ENCODE measurements at regions not wholly inside any gene's neighbourhood (a gene's known extent, or its start where the extent isn't known, plus 50 kb on each side); places are given as distances from the start of the nearest gene placed in this dataset.
"Not testable (repeated sequence)": the region's sequence is repeated elsewhere in the genome, so short reads cannot be mapped to it uniquely, and the experiment has no call there.

DNA sequence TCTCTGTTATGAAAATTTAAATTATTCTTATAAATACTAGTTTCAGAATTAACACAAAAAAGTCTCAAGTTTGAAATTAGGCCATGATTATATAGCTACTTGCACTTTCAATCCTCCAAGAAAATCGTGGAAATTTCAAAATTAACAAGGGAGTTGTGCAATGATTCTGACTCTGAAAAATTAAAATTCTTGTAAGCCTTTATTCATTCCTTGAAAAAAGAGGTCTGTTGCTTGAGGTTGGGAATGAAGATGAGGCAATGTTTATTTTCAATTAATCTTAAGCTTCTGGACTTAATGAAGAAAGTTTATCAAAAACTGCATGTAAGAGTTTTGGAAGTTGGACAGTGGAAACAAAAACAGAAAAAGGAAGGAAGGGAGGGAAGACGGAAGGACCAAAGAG lies 128.2 kb upstream of the FIBIN start:
- no peaks in the 10 kb centered on the region for H3K27me3 ChIP-seq
- no peak overlapping the region for H3K9ac ChIP-seq
- H3K4me3 ChIP-seq = no peak overlapping the region
- H3K9me3 ChIP-seq (replicated peaks in 1 of 11) = peaks cover 0 to 9% (median 0%) of the 10 kb centered on the region in 11 experiments; a peak in 3 of 22 replicates
- no peaks in the 10 kb centered on the region for H3K36me3 ChIP-seq
- TF ChIP-seq Cebpa-rat (IDR thresholded peaks at IDR 0.05) = no peak
- H3K27ac ChIP-seq = no peak overlapping the region
- H4K20me1 ChIP-seq = no peaks in the 10 kb centered on the region
- H3K4me2 ChIP-seq = no peak overlapping the region
- H3K4me1 ChIP-seq = no peaks in the 10 kb centered on the region

DNA sequence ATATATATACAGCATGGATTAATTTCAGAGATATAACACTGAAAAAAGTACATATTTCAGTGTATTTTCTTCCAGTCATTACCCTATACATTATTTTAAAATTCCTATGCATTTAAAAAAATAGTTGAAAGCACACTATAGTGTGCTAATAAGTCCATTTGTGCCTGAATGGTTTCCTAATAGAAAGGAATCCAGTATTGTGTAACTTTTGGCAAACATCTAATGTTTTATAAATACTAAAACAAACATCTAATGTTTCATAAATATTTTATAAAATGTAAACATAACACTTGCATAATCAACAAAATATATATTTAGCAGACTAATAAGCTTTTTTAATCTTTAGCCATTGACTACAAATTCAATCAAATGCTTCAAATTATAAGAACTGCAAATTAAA lies 126.6 kb upstream of the FIBIN start:
- no peak overlapping the region for H3K4me2 ChIP-seq
- H3K27me3 ChIP-seq = no peaks in the 10 kb centered on the region
- no peaks in the 10 kb centered on the region for H4K20me1 ChIP-seq
- no peak overlapping the region for H3K9ac ChIP-seq
- H3K36me3 ChIP-seq = no peaks in the 10 kb centered on the region
- H3K4me1 ChIP-seq = no peaks in the 10 kb centered on the region
- H3K9me3 ChIP-seq (replicated peaks in 1 of 11) = peaks cover 0 to 9% (median 0%) of the 10 kb centered on the region in 11 experiments; a peak in 3 of 22 replicates
- no peak overlapping the region for H3K27ac ChIP-seq
- no peak overlapping the region for H3K4me3 ChIP-seq
- TF ChIP-seq Cebpa-rat (IDR thresholded peaks at IDR 0.05) = no peak

DNA sequence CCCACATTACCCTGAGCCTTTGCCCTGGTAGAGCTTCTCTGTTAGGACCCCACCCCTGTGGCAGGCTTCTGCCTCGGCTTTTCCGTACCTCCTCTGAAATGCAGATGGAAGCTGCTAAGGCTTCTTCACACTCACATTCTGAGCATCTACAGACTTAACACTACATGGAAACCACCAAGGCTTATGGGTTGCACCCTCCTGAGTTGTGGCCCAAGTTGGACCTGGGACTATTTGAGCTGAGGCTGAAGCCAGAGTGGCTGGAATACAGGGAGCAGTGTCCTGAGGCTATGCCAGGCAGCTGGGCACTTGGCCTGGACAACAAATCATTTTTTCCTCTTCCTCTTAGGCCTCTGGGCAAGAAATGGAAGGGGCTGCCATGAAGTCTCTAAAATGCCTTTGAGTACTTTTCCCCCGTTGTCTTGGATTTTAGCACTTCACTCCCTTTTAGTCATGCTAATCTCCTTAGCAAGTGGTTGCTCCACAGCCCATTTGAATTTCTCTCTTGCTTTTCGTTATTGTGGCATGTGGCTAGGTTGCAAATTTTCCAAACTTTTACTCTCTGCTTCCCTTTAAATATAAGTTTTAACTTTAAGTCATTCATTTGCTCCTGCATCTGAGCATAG lies 114.8 kb upstream of the FIBIN start:
- no peak overlapping the region for H3K9ac ChIP-seq

DNA sequence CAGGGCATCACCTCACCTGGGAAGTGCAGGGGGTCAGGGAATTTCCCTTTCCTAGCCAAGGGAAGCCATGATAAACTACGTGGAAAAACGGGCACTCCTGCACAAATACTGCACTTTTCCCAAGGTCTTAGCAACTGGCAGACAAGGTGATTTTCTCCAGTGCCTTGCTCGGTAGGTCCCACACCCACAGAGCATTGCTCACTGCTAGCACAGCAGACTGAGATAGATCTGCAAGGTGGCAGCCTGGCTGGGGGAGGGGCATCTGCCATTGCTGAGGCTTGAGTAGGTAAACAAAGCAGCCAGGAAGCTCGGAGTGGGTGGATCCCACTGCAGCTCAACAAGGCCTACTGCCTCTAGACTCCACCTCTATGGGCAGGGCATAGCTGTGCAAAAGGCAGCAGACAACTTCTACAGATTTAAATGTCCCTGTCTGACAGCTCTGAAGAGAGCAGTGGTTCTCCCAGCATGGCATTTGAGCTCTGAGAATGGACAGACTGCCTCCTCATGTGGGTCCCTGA lies 111.5 kb upstream of the FIBIN start:
- not testable (repeated sequence) for H4K20me1 ChIP-seq, H3K4me3 ChIP-seq, H3K9ac ChIP-seq, H3K4me1 ChIP-seq, H3K36me3 ChIP-seq, H3K27ac ChIP-seq, H3K4me2 ChIP-seq, H3K27me3 ChIP-seq
- H3K9me3 ChIP-seq (replicated peaks in 1 of 11) = peaks cover 0 to 19% (median 3%) of the 10 kb centered on the region in 11 experiments; a peak in 6 of 22 replicates

More for the DNA sequence above, 114.8 kb upstream of the FIBIN start:
- Histone ChIP-seq H3K4me3 (no peak overlapping the region), H4K20me1 (no peaks in the 10 kb centered on the region), H3K27me3 (no peaks in the 10 kb centered on the region), H3K27ac (no peak overlapping the region), H3K9me3 (replicated peaks in 1 of 11) (peaks cover 0 to 19% (median 3%) of the 10 kb centered on the region in 11 experiments; a peak in 6 of 22 replicates), H3K4me2 (no peak overlapping the region), H3K4me1 (no peaks in the 10 kb centered on the region), H3K36me3 (no peaks in the 10 kb centered on the region)
- TF ChIP-seq Cebpa-rat (IDR thresholded peaks at IDR 0.05) = no peak

DNA sequence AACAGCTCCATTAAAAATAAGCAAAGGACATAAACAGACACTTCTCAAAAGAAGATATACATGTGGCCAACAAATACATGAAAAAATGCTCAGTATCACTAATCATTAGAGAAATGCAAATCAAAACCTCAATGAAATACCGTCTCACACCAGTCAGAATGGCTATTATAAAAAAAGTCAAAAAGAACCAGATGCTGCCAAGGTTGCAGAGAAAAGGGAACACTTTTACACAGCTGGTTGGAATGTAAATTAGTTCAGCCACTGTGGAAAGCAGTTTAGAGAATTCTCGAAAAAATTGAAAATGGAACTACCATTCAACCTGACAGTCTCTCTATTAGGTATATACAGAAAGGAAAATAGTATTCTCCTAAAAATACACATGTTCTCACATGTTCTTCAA lies 102.4 kb upstream of the FIBIN start:
- no peak for TF ChIP-seq Cebpa-rat (IDR thresholded peaks at IDR 0.05)
- H3K4me2 ChIP-seq = no peak overlapping the region
- no peak overlapping the region for H3K9ac ChIP-seq
- H3K4me1 ChIP-seq = no peaks in the 10 kb centered on the region
- no peaks in the 10 kb centered on the region for H3K9me3 ChIP-seq (replicated peaks in 1 of 11)
- H3K4me3 ChIP-seq = no peak overlapping the region
- no peaks in the 10 kb centered on the region for H3K27me3 ChIP-seq
- H3K36me3 ChIP-seq = no peaks in the 10 kb centered on the region
- H4K20me1 ChIP-seq = no peaks in the 10 kb centered on the region
- no peak overlapping the region for H3K27ac ChIP-seq

DNA sequence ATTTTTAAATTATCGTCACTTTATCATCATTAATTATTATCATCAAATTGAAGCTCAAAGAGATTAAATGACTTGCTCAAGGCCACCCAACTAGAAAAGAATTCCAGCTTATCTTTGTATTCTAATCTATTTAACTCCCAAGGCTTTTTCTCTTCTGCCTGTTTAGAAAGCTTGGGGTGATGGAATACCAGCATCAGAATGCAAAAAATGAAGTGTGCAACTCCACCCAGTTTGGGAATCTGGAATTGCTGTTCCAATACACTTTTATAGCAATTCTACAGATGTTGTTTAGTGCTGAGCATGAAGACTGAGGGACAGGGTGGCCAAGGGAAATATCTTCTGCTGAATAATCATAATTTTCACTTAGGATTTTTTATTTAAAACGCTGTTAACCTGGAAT lies 97.2 kb upstream of the FIBIN start:
- TF ChIP-seq Cebpa-rat (IDR thresholded peaks at IDR 0.05) = no peak
- no peaks in the 10 kb centered on the region for H3K36me3 ChIP-seq

DNA sequence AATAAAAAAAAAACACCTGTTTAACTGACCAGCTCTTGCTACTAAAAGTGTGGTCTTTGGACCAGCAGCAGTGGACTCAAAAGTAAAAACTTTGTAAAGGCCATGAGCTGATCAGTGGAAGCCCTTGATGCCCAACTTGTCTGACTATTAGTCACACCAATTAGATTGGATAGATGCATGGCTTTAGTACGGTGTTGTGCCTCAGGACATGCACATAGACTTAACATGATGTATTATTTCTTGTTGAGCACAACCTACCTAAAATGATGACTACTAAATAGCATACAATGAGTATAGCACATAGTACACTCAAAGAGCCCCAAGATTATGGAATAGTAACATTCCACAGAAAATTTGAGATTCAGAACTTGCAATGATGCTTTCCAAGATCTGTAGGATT lies 95.1 kb upstream of the FIBIN start:
- H3K4me1 ChIP-seq = no peaks in the 10 kb centered on the region
- no peak overlapping the region for H3K4me3 ChIP-seq
- no peak overlapping the region for H3K4me2 ChIP-seq
- no peak overlapping the region for H3K9ac ChIP-seq
- TF ChIP-seq Cebpa-rat (IDR thresholded peaks at IDR 0.05) = no peak
- no peaks in the 10 kb centered on the region for H3K27me3 ChIP-seq
- no peaks in the 10 kb centered on the region for H3K36me3 ChIP-seq
- no peak overlapping the region for H3K27ac ChIP-seq
- H4K20me1 ChIP-seq = no peaks in the 10 kb centered on the region
- H3K9me3 ChIP-seq (replicated peaks in 1 of 11) = no peaks in the 10 kb centered on the region

More for the DNA sequence above, 97.2 kb upstream of the FIBIN start:
- H3K27ac ChIP-seq = no peak overlapping the region
- H4K20me1 ChIP-seq = no peaks in the 10 kb centered on the region
- no peak overlapping the region for H3K4me3 ChIP-seq
- H3K9me3 ChIP-seq (replicated peaks in 1 of 11) = no peaks in the 10 kb centered on the region
- H3K4me1 ChIP-seq = no peaks in the 10 kb centered on the region
- H3K27me3 ChIP-seq = no peaks in the 10 kb centered on the region
- no peak overlapping the region for H3K9ac ChIP-seq
- H3K4me2 ChIP-seq = no peak overlapping the region

DNA sequence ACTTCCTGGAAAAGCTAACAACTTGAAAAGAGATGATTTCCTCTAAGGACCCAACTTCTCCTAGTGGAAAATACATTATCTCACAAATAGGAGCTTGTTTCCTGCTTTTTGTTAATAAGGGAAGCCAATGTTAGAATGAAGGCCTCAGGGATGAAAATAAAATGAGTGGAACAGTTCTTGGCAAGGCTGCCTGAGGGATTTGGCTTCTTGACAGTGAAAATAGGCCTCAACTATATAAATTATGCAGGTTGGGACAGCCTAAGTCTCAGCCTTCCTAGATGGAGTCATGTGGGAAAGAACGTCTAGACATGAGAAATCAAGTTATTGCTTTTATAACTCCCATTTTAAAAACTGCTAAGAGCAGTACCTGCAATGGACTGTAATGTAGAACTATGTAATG lies 92.8 kb upstream of the FIBIN start:
- Histone ChIP-seq H3K9ac (no peak overlapping the region), H3K27me3 (no peaks in the 10 kb centered on the region), H3K27ac (no peak overlapping the region), H3K4me3 (no peak overlapping the region), H3K4me1 (no peaks in the 10 kb centered on the region), H3K9me3 (replicated peaks in 1 of 11) (no peaks in the 10 kb centered on the region), H4K20me1 (no peaks in the 10 kb centered on the region), H3K4me2 (no peak overlapping the region), H3K36me3 (no peaks in the 10 kb centered on the region)
- no peak for TF ChIP-seq Cebpa-rat (IDR thresholded peaks at IDR 0.05)

DNA sequence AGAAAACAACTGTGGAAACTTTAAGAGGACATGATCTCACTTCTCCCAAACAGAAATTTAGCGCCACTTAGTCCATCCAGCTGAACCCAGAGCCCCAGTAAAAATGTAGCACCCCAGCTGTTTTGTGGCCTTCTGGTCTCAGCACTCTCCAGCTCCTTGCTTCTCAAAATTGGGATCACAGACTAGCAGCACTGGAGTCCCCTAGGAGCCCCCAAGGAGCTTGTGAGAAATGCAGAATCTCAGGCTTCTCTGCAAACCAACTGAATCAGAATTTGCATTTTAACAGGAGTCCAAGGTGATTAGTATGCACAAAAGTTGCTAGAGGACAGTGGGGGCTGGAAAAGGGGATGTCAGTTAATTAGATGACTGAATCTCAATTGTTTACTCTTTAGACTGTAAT lies 89.8 kb upstream of the FIBIN start:
- no peak overlapping the region for H3K4me3 ChIP-seq
- H3K27ac ChIP-seq = no peak overlapping the region
- no peaks in the 10 kb centered on the region for H3K27me3 ChIP-seq
- no peaks in the 10 kb centered on the region for H3K9me3 ChIP-seq (replicated peaks in 1 of 11)
- H3K36me3 ChIP-seq = no peaks in the 10 kb centered on the region
- no peaks in the 10 kb centered on the region for H3K4me1 ChIP-seq
- H3K4me2 ChIP-seq = no peak overlapping the region
- H3K9ac ChIP-seq = no peak overlapping the region
- no peaks in the 10 kb centered on the region for H4K20me1 ChIP-seq
- no peak for TF ChIP-seq Cebpa-rat (IDR thresholded peaks at IDR 0.05)

DNA sequence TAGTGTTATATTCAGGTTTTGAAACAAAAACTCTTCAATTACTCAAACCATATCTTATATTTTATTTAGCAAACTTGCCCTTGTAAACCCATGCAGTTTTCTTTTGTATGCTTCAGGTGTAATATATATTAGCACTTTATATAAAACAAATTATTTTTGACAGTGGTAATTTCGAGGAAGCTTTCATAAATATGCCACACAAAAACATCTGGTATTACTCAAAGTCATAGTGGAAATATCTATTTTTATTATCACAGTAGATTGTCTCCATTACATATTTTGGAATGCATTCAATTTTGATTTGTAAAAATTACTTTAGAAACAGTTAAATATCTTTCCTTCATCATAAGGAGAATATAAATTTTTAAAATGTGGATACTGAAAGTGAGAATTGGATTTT lies 89.1 kb upstream of the FIBIN start:
- Histone ChIP-seq H3K9ac (no peak overlapping the region), H3K27me3 (no peaks in the 10 kb centered on the region), H3K9me3 (replicated peaks in 1 of 11) (no peaks in the 10 kb centered on the region), H3K36me3 (no peaks in the 10 kb centered on the region), H3K27ac (no peak overlapping the region), H3K4me1 (no peaks in the 10 kb centered on the region), H3K4me3 (no peak overlapping the region), H4K20me1 (no peaks in the 10 kb centered on the region), H3K4me2 (no peak overlapping the region)
- no peak for TF ChIP-seq Cebpa-rat (IDR thresholded peaks at IDR 0.05)

Measured in BLaER1 treated with 17β-estradiol and CSF1 and Interleukin-3, amounts not matched to agents 10 nM and 100 nM (cell line).